C1 segment of cervical spinal cord (tissue), 14 donors: ENCODE measurements at regions not wholly inside any gene's neighbourhood (a gene's known extent, or its start where the extent isn't known, plus 50 kb on each side); places are given as distances from the start of the nearest gene placed in this dataset.
"Not testable (repeated sequence)": the region's sequence is repeated elsewhere in the genome, so short reads cannot be mapped to it uniquely, and the experiment has no call there.

Source experiments
- DNase-seq, 14 donors: peaks; one replicate each; lab custom pipeline; 2025; lab: John Stamatoyannopoulos, UW

GRCh38 chr2:18311420-18312195, 248.8 kb downstream of the RDH14 start:
- DNase-seq = no peak

DNA sequence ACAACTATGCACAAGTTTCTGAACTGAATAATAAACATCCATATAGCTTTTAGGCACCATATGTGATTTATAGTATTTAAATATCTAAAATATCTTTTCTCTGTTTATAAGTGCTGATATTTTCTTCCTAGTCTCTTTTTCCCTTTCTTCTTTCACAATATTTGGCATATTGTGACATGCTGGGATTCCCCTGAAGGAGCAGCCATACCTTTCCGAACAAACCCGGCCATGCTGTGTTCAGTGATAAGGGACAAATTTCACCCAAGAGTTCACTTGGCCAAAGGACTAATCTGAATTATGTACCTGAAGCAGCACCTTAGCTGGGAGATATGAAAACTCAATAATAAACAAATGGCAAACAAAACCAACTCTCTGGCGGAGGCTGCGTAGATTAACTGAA, 250.8 kb downstream of the RDH14 start:
- DNase-seq = no peak

DNA sequence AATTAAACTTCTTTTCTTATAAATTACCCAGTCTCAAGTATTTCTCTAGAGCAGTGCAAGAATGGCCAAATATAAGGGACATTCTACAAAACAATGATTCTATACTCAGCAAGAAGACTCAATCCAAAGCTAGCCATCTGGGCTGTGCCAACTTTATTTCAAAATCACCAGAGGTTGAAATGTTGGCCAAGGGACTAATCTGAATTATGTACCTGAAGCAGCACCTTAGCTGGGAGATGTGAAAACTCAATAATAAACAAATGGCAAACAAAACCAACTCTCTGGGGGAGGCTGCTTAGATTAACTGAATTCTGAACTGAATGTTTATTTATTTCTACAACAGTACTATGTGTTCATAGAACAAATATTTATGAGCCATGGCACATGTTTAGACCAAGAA, 251.3 kb downstream of the RDH14 start:
- no peak for DNase-seq

DNA sequence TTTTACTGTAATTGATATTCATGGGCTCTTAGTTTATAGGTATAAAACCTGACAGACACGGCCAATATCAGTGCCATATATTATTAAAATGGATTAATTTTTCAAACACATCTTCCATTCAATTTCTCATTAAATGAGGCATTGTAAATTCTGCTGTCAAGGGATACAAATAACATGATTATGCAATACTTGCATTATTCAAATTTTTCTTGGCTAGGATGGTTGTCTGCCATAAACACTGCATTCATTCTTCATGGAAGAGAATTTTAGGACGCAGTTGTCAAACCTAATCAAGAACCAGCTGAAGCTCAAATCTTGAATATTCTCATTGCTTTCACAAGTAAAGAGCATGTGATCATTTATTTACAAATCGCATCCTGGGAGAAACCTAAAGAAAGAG, 255.6 kb downstream of the RDH14 start:
- DNase-seq = no peak

DNA sequence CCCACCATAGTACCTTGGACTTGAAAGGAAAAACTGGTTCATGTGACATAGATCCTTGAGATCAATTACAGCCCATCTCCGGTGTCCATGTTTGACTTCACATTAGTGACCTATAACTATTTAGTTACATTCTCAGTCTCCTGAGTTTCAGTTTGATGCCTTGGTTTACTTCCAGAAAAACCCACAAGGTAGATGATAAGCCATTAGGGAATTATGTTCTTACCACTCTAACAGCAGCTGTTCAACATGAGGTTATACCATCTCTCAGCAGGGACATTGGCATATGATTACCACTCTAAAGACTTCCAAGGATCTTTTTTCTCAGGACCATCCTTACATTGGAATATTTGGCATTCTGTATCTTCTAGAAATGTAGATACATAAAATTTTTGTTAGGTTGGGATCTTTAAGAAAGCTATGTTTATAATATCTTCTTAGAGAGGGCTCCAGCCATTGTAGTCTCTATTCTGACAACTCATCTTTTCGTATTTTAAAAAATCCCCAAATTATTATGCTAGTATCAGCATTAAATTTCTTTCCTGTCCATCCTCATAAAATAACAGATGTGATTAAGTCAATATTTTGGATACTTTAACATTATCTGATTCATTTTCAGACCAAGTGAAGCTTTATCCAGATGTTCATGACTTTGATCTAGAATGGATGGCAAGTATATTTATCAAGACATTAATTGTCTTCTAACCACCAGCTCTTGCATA, 258.9 kb downstream of the RDH14 start:
- DNase-seq = no peak

- DNase-seq = no peak
These were observed 260.8 kb downstream of the RDH14 start for GRCh38 chr2:18299423-18300212.

- DNase-seq = no peak
These were observed 262.9 kb downstream of the RDH14 start for GRCh38 chr2:18297534-18298058.

GRCh38 chr2:18290386-18290785, 270.1 kb downstream of the RDH14 start:
- DNase-seq = no peak

GRCh38 chr2:18286897-18287296, 273.6 kb downstream of the RDH14 start:
- DNase-seq = no peak

DNA sequence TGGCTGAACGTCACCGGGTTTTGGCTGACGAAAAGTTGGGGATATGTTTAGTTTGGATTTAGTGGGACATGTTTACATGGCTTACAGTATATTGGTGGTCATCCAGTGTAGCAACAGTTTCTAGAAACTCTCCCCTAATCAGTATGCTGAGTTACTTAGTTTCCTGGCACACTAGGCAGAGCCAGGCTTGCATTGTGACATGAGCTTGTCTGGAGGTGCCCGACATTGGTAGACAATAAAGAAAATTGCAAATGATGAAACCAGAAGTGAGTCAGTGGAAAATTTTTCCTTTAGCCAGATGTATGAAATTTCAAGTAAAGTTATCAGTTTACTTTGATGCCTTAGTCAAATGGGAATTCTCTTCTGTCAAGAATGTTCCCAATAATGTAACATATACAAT, 276.1 kb downstream of the RDH14 start:
- no peak for DNase-seq

GRCh38 chr2:18282026-18282425, 278.4 kb downstream of the RDH14 start:
- DNase-seq = no peak

DNA sequence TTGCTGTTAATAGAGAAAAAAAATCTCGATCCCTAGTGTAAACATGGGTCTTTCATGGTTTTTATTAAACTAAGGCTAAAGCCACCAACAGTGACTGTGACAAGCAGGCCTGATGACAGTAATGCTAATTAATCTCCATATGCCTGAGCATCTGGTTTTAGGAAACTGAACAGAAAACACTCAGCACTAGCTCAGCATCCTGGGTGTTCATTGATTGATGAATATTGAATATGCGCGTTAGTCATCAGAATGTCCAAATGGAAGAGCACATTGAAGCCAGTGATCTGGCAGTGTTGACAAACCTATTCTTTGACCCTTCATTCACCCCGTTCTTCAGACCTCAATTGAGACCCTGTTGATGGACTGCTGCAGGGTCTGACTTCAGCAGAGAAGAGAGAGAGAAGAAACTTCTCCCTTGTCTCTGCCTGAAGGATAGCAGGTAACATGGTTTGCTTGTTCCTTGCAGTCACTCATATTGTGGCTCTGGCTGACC, 283.8 kb downstream of the RDH14 start:
- DNase-seq = no peak

DNA sequence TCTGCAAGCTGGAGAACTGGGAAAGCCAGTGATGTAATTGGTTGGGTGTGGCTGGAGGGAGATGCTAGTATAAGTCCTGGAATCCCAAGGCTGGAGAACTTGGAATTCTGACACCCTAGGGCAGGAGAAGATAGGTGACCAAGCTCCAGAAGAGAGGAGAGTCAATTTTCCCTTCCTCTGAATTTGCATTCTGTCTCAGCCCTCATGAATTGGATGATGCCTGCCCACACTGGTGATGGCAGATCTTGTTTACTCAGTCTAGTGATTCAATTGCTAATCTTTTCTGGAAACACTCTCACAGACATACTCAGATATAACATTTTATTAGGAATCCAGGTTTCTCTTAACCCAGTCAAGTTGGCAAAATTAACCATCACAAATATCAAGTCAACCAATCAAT, 287.2 kb downstream of the RDH14 start:
- DNase-seq = no peak

GRCh38 chr2:18272148-18272494, 288.3 kb downstream of the RDH14 start:
- no peak for DNase-seq

GRCh38 chr2:18271370-18272147, 288.9 kb downstream of the RDH14 start:
- DNase-seq = no peak

GRCh38 chr2:18268400-18268799, 292.1 kb downstream of the RDH14 start:
- no peak for DNase-seq

DNA sequence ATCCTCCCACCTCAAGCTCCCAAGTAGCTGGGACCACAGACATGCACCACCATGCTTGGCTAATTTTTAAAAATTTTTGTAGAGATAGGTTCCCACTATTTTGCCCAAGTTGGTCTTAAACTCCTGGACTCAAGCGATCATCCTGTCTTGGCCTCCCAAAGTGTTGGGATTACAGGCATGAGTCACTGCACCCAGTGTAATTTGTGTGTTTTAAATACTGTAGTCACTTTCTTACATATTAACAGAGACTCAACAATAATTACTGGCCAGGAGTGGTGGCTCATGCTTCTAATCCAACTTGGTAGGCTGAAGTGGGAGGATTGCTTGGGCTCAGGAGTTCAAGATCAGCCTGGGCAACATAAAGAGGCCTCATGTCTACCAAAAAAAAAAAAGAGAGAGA, 293.0 kb downstream of the RDH14 start:
- DNase-seq = no peak

DNA sequence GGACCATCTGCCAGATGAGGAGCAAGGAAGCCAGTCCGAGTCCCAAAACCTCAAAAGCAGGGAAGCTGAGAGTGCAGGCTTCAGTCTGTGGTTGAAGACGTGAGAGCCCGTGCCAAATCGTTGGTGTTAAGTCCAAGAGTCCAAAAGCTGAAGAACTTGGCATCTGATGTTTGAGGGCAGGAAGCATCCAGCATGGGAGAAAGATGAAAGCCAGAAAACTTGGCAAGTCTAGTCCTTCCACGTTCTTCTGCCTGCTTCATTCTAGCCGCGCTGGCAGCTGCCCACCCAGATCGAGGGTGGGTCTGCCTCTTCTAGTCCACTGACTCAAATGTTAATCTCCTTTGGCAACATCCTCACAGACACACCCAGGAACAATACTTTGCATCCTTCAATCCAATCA, 293.8 kb downstream of the RDH14 start:
- not testable (repeated sequence) for DNase-seq

GRCh38 chr2:18265614-18266586, 294.6 kb downstream of the RDH14 start:
- DNase-seq = no peak

DNA sequence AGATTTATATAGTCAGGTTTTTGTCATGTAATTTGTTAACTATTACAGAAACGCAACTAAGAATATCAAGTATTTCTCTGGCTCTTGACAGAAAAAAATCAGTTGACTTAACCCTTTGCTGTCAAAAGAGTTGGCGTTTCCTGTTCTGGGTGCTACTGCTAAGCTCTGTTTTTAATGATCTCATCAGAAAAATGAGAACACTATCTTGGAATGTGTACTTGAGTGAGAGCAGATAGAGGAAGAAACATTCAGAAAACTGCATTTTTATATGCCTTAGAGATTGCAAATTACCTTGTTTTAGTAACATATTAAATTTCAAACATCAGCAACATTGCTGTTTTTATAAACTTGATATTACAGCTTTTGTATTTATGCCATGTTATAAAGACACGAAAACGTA, 297.9 kb downstream of the RDH14 start:
- no peak for DNase-seq
